Tibial artery (tissue), 4 donors: ENCODE measurements at regions not wholly inside any gene's neighbourhood (a gene's known extent, or its start where the extent isn't known, plus 50 kb on each side); places are given as distances from the start of the nearest gene placed in this dataset.
"Not testable (repeated sequence)": the region's sequence is repeated elsewhere in the genome, so short reads cannot be mapped to it uniquely, and the experiment has no call there.

Source experiments
- DNase-seq, 2 donors: peaks; one replicate each; pipeline ENCODE4 v3.0.0-alpha.2; 2019
- H3K27ac ChIP-seq, 2 donors: fragments of 200-600 bp; sonication (generic) in 1 of 2; 1 replicate in 1 of 2; 2 replicates in 1 of 2; pipeline ENCODE4 v1.5.1; 2018 to 2019; ENCODE audit warnings: mild to moderate bottlenecking in 1 of 2
- H3K27me3 ChIP-seq, 2 donors: fragments of 200-600 bp; sonication (generic) in 1 of 2; one replicate each; pipeline versions ENCODE4 v1.5.1 to v1.6.0; 2016 to 2019
- H3K36me3 ChIP-seq, 3 donors: fragments of 200-600 bp; sonication (generic) in 2 of 3; one replicate each; pipeline ENCODE4 v1.5.1; 2016 to 2019; ENCODE audit warnings: mild to moderate bottlenecking in 2 of 3
- H3K4me1 ChIP-seq, 4 donors: fragments of 200-600 bp; sonication (generic) in 2 of 4; 1 replicate in 3 of 4; 2 replicates in 1 of 4; pipeline ENCODE4 v1.5.1; 2016 to 2019
- H3K4me3 ChIP-seq, 2 donors: fragments of 200-600 bp; sonication (generic) in 1 of 2; 1 replicate in 1 of 2; 2 replicates in 1 of 2; pipeline ENCODE4 v1.5.1; 2018 to 2019; ENCODE audit warnings: mild to moderate bottlenecking in 2 of 2
- H3K9me3 ChIP-seq, 3 donors: fragments of 200-600 bp; sonication (generic) in 1 of 3; one replicate each; pipeline ENCODE4 v1.5.1; 2016 to 2019
- CTCF ChIP-seq, 2 experiments: fragments of 200-600 bp in 1 of 2; fragments of 450-650 bp in 1 of 2; IDR thresholded peaks; one replicate each; pipeline ENCODE4 v1.5.1; 2017 to 2019; ENCODE audit warnings: antibody characterized with exemption in 2 of 2, mild to moderate bottlenecking in 1 of 2, moderate library complexity in 1 of 2
- intact Hi-C: fragments of 100-400 bp; cut with DNase I; formaldehyde crosslinking; loops from one replicate; pipeline ENCODE4 v1.15.0; 2023; ENCODE audit warnings: low total_unique reads

- H3K4me1 ChIP-seq, H3K36me3 ChIP-seq, H3K27ac ChIP-seq, H3K9me3 ChIP-seq, H3K27me3 ChIP-seq, H3K4me3 ChIP-seq, intact Hi-C loops, DNase-seq: not testable (repeated sequence)
These were observed 53.1 kb upstream of the HUNK start for GRCh38 chr21:31819692-31820091.

GRCh38 chr21:31814356-31814755, 58.5 kb upstream of the HUNK start:
- DNase-seq, H3K4me1 ChIP-seq, H3K27ac ChIP-seq, H3K9me3 ChIP-seq, H3K27me3 ChIP-seq, H3K4me3 ChIP-seq, intact Hi-C loops, H3K36me3 ChIP-seq: not testable (repeated sequence)

GRCh38 chr21:31813862-31814261, 59.0 kb upstream of the HUNK start:
- no peaks in the 10 kb centered on the region for H3K4me1 ChIP-seq
- no peak for DNase-seq
- no peaks in the 10 kb centered on the region for H3K9me3 ChIP-seq
- intact Hi-C loops: no loop called here
- H3K27ac ChIP-seq: no peak overlapping the region
- no peaks in the 10 kb centered on the region for H3K36me3 ChIP-seq
- no peaks in the 10 kb centered on the region for H3K27me3 ChIP-seq
- TF ChIP-seq CTCF (IDR thresholded peaks at IDR 0.05): no peak
- no peak overlapping the region for H3K4me3 ChIP-seq

GRCh38 chr21:31804008-31804394, 68.8 kb upstream of the HUNK start:
- Histone ChIP-seq H3K36me3 (no peaks in the 10 kb centered on the region), H3K4me1 (no peaks in the 10 kb centered on the region), H3K27ac (no peak overlapping the region), H3K9me3 (no peaks in the 10 kb centered on the region), H3K4me3 (no peak overlapping the region), H3K27me3 (peaks cover 0 to 23% of the 10 kb centered on the region in 2 donors)
- intact Hi-C loops: no loop called here
- no peak for TF ChIP-seq CTCF (IDR thresholded peaks at IDR 0.05)
- no peak for DNase-seq

GRCh38 chr21:31803039-31804007, 69.5 kb upstream of the HUNK start:
- DNase-seq: no peak
- Histone ChIP-seq H3K4me3 (no peak overlapping the region), H3K9me3 (no peaks in the 10 kb centered on the region), H3K4me1 (no peaks in the 10 kb centered on the region), H3K27ac (no peak overlapping the region), H3K36me3 (no peaks in the 10 kb centered on the region), H3K27me3 (peaks cover 0 to 23% of the 10 kb centered on the region in 2 donors)
- intact Hi-C loops: no loop called here
- no peak for TF ChIP-seq CTCF (IDR thresholded peaks at IDR 0.05)

GRCh38 chr21:31802331-31802730, 70.4 kb upstream of the SCAF4 start:
- H3K4me1 ChIP-seq: no peaks in the 10 kb centered on the region
- no peak for DNase-seq
- H3K27me3 ChIP-seq: peaks cover 0 to 26% of the 10 kb centered on the region in 2 donors
- H3K4me3 ChIP-seq: no peak overlapping the region
- no peaks in the 10 kb centered on the region for H3K36me3 ChIP-seq
- H3K9me3 ChIP-seq: no peaks in the 10 kb centered on the region
- no peak for TF ChIP-seq CTCF (IDR thresholded peaks at IDR 0.05)
- intact Hi-C loops: no loop called here
- H3K27ac ChIP-seq: no peak overlapping the region
